Astrocyte of the cerebellum (primary cell): ENCODE measurements at regions not wholly inside any gene's neighbourhood (a gene's known extent, or its start where the extent isn't known, plus 50 kb on each side); places are given as distances from the start of the nearest gene placed in this dataset.

Experiments used
- DNase-seq: peaks from one replicate; pipeline ENCODE4 v3.0.0-alpha.2; 2011; ENCODE audit warnings: low read depth
- H3K4me3 ChIP-seq: 2 replicates; pipeline ENCODE4 v1.5.1; 2011; ENCODE audit warnings: mild to moderate bottlenecking, low read depth, low read length, moderate library complexity
- in situ Hi-C: cut with HindIII; loops from 2 replicates; pipeline ENCODE4 v1.10.0; 2017; ENCODE audit warnings: low sequenced_read_pairs
- TF ChIP-seq, protein P1 (sequence below): IDR thresholded peaks from 2 replicates; pipeline ENCODE4 v1.5.1; 2012; ENCODE audit warnings: low read length, low read depth, moderate library complexity, mild to moderate bottlenecking; ENCODE audit errors: missing control alignments

- H3K4me3 ChIP-seq = no peak overlapping the region
- no peak for DNase-seq
- TF ChIP-seq, protein P1, sequence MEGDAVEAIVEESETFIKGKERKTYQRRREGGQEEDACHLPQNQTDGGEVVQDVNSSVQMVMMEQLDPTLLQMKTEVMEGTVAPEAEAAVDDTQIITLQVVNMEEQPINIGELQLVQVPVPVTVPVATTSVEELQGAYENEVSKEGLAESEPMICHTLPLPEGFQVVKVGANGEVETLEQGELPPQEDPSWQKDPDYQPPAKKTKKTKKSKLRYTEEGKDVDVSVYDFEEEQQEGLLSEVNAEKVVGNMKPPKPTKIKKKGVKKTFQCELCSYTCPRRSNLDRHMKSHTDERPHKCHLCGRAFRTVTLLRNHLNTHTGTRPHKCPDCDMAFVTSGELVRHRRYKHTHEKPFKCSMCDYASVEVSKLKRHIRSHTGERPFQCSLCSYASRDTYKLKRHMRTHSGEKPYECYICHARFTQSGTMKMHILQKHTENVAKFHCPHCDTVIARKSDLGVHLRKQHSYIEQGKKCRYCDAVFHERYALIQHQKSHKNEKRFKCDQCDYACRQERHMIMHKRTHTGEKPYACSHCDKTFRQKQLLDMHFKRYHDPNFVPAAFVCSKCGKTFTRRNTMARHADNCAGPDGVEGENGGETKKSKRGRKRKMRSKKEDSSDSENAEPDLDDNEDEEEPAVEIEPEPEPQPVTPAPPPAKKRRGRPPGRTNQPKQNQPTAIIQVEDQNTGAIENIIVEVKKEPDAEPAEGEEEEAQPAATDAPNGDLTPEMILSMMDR = no peak
- in situ Hi-C loops = no loop called here
Observed at GRCh38 chr6:6509284-6509683, 79.2 kb upstream of the LY86 start.

GRCh38 chr6:6512711-6513110 lies 75.8 kb upstream of the LY86 start:
- H3K4me3 ChIP-seq = no peak overlapping the region
- DNase-seq = no peak
- in situ Hi-C loops = no loop called here
- TF ChIP-seq, protein P1 = no peak

DNA sequence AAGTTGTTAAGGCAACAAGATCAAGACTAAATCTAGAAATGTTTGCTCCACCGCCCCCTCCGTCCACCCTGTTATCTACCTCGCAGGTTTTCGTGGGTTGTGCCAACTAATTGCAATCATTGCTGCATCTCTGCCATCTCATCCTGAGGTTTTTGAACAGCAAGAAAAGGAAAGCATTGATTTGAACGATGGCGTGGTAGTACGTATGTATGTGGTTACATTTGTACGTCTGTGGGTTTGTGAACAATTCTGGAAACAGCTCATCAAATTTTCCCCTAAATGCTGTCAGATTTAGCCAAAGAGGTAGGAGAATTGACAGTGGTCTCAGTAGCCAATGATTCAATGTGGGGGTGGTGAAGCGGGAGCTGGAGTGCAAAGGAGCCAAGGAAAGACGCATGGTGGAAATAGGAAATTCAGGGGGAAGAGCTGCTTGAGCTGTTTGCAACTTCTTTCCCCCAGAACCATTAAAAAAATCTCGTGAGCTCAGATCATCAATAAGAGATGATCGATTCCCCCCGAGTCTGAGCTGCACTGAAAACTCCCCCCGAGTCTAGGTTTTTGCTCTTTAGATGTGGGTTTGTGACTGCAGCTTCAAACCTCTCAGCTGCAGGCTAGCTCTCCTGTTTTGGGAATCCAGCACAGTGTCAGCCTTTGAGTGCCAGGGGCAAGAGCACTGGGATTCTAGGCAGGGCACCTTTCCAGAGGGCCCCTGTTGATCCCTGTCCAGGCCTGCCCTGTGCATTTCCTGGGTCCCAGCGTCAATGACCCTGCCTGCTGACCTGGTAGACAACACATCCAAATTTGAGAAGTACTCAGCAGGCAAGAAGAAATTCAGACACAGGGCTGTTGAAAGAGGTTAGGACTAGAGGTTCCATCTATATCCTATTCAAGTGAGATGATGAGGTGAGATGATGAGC lies 72.6 kb upstream of the LY86 start:
- TF ChIP-seq, protein P1 = no peak
- in situ Hi-C loops = no loop called here

DNA sequence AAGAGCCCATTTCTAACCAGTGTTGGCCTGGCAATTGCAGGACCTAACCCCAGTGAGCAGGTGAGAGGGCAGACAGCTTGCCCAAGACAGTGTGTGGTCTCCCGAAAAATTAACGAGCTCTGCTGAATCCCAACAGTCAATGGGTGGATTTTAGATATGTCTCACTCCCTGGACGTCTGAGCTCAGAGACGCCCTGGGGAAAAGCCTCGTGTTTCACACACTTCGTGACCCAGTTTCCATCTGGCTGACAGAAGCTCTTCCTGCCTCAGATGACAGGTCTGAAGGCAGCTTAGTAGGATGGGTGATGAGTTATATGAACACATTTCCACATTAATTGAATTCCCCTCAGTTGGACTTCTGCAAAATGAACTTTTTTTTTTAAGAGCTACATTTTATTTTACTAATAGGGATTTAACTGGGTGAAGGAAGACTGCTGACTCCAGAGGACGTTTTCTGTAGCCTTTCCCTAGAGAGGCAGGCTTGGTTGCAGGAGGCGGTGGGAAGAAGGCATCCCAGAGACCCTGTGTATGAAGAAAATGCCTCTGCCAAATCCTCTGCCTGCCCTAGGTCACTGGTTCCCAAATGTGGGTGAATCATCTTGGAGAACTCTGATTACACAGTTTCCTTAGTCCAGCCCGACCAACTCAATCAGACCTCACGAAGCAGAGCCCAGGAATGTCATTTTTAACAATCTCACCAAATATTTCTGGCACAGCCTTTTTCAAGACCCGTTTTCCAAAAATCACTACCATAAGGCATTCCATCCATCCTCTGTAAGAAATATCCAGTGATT lies 71.7 kb upstream of the LY86 start:
- H3K4me3 ChIP-seq = no peak overlapping the region
- in situ Hi-C loops = no loop called here
- DNase-seq = no peak
- TF ChIP-seq, protein P1 = no peak

More for the DNA sequence above, 72.6 kb upstream of the LY86 start:
- no peak overlapping the region for H3K4me3 ChIP-seq
- no peak for DNase-seq

GRCh38 chr6:6518631-6519427 lies 69.7 kb upstream of the LY86 start:
- in situ Hi-C loops = no loop called here
- TF ChIP-seq, protein P1 = no peak
- DNase-seq = no peak

GRCh38 chr6:6521961-6522482 lies 66.5 kb upstream of the LY86 start:
- H3K4me3 ChIP-seq = no peak overlapping the region
- no peak for DNase-seq
- in situ Hi-C loops = no loop called here
- TF ChIP-seq, protein P1 = no peak

More at GRCh38 chr6:6518631-6519427, 69.7 kb upstream of the LY86 start:
- H3K4me3 ChIP-seq = no peak overlapping the region
